ENCODE measurements at regions not wholly inside any gene's neighbourhood (a gene's known extent, or its start where the extent isn't known, plus 50 kb on each side); places are given as distances from the start of the nearest gene placed in this dataset.

DNA sequence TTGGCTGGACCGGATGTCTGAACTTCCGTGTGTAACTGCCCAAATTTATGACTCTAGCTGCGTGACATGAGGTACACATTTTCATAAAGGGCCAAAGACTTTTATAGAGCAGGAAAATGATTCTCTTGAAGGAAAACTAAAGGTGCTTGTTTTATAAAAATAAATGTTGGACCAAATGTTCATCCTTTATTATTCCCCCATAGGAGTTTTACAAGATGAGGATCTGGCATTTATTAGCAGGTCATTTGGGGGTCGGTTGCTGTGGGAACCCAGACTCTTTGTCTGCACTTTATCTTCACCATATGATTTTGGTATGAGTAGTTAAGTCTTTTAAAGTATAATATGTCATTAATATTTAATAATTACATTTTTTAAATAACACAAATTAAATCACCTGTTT lies 571.2 kb downstream of the EFNA5 start:
- Histone ChIP-seq H3K36me3 (ENCODE audit: insufficient read depth, low read length) (no peaks in the 10 kb centered on the region), H3K4me1 (ENCODE audit: insufficient read depth, low read length) (no peaks in the 10 kb centered on the region), H3K79me2 (ENCODE audit: insufficient read depth, low read length) (no peaks in the 10 kb centered on the region), H2AFZ (ENCODE audit: low read depth, low read length) (no peak overlapping the region), H3K27ac (ENCODE audit: low read depth, low read length) (no peak overlapping the region), H3K4me2 (ENCODE audit: low read length) (no peak overlapping the region), H3K4me3 (ENCODE audit: insufficient read depth, low read depth, low read length) (no peak overlapping the region), H3K27me3 (ENCODE audit: insufficient read depth, low read length) (no peaks in the 10 kb centered on the region), H3K9ac (ENCODE audit: low read length) (no peak overlapping the region), H3K9me3 (ENCODE audit: insufficient read depth, low read depth, low read length) (no peaks in the 10 kb centered on the region), H4K20me1 (ENCODE audit: insufficient read depth, low read length) (no peaks in the 10 kb centered on the region)
- H3K4me3 Mint-ChIP-seq (ENCODE audit: unreplicated experiment) = no peak overlapping the region
- H3K4me1 Mint-ChIP-seq (ENCODE audit: low read depth, unreplicated experiment) = peaks cover 2% of the 10 kb centered on the region
- no peaks in the 10 kb centered on the region for H3K9me3 Mint-ChIP-seq (ENCODE audit: unreplicated experiment)
- H3K27me3 Mint-ChIP-seq (ENCODE audit: low read depth, unreplicated experiment) = peaks cover 2% of the 10 kb centered on the region
- DNase-seq (ENCODE audit: low read depth) = no peak
- TF ChIP-seq, protein P1, sequence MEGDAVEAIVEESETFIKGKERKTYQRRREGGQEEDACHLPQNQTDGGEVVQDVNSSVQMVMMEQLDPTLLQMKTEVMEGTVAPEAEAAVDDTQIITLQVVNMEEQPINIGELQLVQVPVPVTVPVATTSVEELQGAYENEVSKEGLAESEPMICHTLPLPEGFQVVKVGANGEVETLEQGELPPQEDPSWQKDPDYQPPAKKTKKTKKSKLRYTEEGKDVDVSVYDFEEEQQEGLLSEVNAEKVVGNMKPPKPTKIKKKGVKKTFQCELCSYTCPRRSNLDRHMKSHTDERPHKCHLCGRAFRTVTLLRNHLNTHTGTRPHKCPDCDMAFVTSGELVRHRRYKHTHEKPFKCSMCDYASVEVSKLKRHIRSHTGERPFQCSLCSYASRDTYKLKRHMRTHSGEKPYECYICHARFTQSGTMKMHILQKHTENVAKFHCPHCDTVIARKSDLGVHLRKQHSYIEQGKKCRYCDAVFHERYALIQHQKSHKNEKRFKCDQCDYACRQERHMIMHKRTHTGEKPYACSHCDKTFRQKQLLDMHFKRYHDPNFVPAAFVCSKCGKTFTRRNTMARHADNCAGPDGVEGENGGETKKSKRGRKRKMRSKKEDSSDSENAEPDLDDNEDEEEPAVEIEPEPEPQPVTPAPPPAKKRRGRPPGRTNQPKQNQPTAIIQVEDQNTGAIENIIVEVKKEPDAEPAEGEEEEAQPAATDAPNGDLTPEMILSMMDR (IDR thresholded peaks at IDR 0.05; ENCODE audit: insufficient read depth, low read depth, low read length) = no peak
- no peak for TF ChIP-seq EZH2 (IDR thresholded peaks at IDR 0.05; ENCODE audit: insufficient read depth, low read length)
- no peak overlapping the region for H3K27ac Mint-ChIP-seq (ENCODE audit: unreplicated experiment)
- no peaks in the 10 kb centered on the region for H3K36me3 Mint-ChIP-seq (ENCODE audit: low read depth, unreplicated experiment)
- no peak for FAIRE-seq

DNA sequence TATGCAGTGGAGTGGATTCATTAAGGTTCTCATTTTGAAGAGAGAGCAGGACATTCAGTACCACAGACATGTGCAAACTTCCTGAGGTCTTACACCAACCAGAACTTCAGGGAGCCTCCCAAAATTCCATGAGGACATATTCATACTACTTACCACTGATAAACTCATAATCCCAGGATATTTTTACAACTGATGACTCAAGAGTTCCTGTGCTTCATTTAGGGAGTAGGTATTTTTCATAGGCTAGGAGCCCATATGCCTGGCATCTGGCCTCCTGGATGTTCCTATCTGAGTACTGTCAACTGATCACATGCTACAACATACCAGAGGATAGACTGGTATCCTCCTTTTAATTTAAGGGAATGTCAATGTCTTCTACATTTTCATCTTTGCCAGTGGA lies 578.0 kb downstream of the EFNA5 start:
- no peak overlapping the region for H3K4me3 Mint-ChIP-seq (ENCODE audit: unreplicated experiment)
- H4K20me1 ChIP-seq (ENCODE audit: insufficient read depth, low read length) = no peaks in the 10 kb centered on the region
- H3K27me3 Mint-ChIP-seq (ENCODE audit: low read depth, unreplicated experiment) = no peaks in the 10 kb centered on the region
- TF ChIP-seq EZH2 (IDR thresholded peaks at IDR 0.05; ENCODE audit: insufficient read depth, low read length) = no peak
- TF ChIP-seq, protein P1 (IDR thresholded peaks at IDR 0.05; ENCODE audit: insufficient read depth, low read depth, low read length) = no peak
- H3K27ac ChIP-seq (ENCODE audit: low read depth, low read length) = no peak overlapping the region
- H3K9me3 Mint-ChIP-seq (ENCODE audit: unreplicated experiment) = peaks cover 2% of the 10 kb centered on the region
- H3K4me2 ChIP-seq (ENCODE audit: low read length) = no peak overlapping the region
- H3K9ac ChIP-seq (ENCODE audit: low read length) = no peak overlapping the region
- H3K4me1 Mint-ChIP-seq (ENCODE audit: low read depth, unreplicated experiment) = peaks cover 4% of the 10 kb centered on the region
- no peaks in the 10 kb centered on the region for H3K36me3 ChIP-seq (ENCODE audit: insufficient read depth, low read length)
- FAIRE-seq (no peak), DNase-seq (ENCODE audit: low read depth) (no peak)
- H2AFZ ChIP-seq (ENCODE audit: low read depth, low read length) = no peak overlapping the region
- H3K9me3 ChIP-seq (ENCODE audit: insufficient read depth, low read depth, low read length) = no peaks in the 10 kb centered on the region
- no peak overlapping the region for H3K4me3 ChIP-seq (ENCODE audit: insufficient read depth, low read depth, low read length)
- H3K27me3 ChIP-seq (ENCODE audit: insufficient read depth, low read length) = no peaks in the 10 kb centered on the region
- H3K36me3 Mint-ChIP-seq (ENCODE audit: low read depth, unreplicated experiment) = no peaks in the 10 kb centered on the region
- no peaks in the 10 kb centered on the region for H3K4me1 ChIP-seq (ENCODE audit: insufficient read depth, low read length)
- no peak overlapping the region for H3K27ac Mint-ChIP-seq (ENCODE audit: unreplicated experiment)
- no peaks in the 10 kb centered on the region for H3K79me2 ChIP-seq (ENCODE audit: insufficient read depth, low read length)

DNA sequence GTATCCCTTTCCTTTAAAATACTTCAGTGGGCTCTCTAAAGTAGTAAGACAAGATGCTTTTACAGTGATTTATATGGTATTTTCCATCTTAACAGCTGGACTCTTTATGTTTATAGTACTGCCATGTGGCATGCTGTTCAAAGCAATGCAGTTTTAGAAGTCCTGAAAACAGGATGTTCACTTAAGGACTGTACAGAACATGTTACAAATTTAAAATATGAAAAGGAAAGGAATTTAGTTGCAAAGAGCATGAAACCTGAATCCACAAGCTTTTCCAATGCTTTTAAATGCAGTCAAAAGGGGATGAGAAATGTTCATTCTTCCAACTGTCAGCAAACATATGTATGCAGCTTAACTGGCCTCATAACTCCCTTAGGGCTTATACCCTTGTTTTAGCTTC lies 580.2 kb downstream of the EFNA5 start:
- Mint-ChIP-seq H3K27me3 (ENCODE audit: low read depth, unreplicated experiment) (no peaks in the 10 kb centered on the region), H3K4me3 (ENCODE audit: unreplicated experiment) (no peak overlapping the region), H3K4me1 (ENCODE audit: low read depth, unreplicated experiment) (peaks cover 7% of the 10 kb centered on the region), H3K9me3 (ENCODE audit: unreplicated experiment) (peaks cover 2% of the 10 kb centered on the region), H3K36me3 (ENCODE audit: low read depth, unreplicated experiment) (no peaks in the 10 kb centered on the region), H3K27ac (ENCODE audit: unreplicated experiment) (no peak overlapping the region)
- Histone ChIP-seq H3K36me3 (ENCODE audit: insufficient read depth, low read length) (no peaks in the 10 kb centered on the region), H3K4me1 (ENCODE audit: insufficient read depth, low read length) (no peaks in the 10 kb centered on the region), H3K27ac (ENCODE audit: low read depth, low read length) (no peak overlapping the region), H2AFZ (ENCODE audit: low read depth, low read length) (no peak overlapping the region), H3K9me3 (ENCODE audit: insufficient read depth, low read depth, low read length) (no peaks in the 10 kb centered on the region), H3K27me3 (ENCODE audit: insufficient read depth, low read length) (no peaks in the 10 kb centered on the region), H4K20me1 (ENCODE audit: insufficient read depth, low read length) (no peaks in the 10 kb centered on the region), H3K9ac (ENCODE audit: low read length) (no peak overlapping the region), H3K4me2 (ENCODE audit: low read length) (no peak overlapping the region), H3K4me3 (ENCODE audit: insufficient read depth, low read depth, low read length) (no peak overlapping the region), H3K79me2 (ENCODE audit: insufficient read depth, low read length) (no peaks in the 10 kb centered on the region)
- FAIRE-seq (no peak), DNase-seq (ENCODE audit: low read depth) (no peak)
- TF ChIP-seq, protein P1 (IDR thresholded peaks at IDR 0.05; ENCODE audit: insufficient read depth, low read depth, low read length) = no peak
- no peak for TF ChIP-seq EZH2 (IDR thresholded peaks at IDR 0.05; ENCODE audit: insufficient read depth, low read length)

Measured in astrocyte (in vitro differentiated cells and primary cell).